HG02759 (cell line): ENCODE measurements at regions not wholly inside any gene's neighbourhood (a gene's known extent, or its start where the extent isn't known, plus 50 kb on each side); places are given as distances from the start of the nearest gene placed in this dataset.
A peak's percentile ranks its signal among the peaks of the same experiment; 100 is the strongest.

Source experiments
- ATAC-seq: cut with Tn5 transposase; IDR thresholded peaks from one replicate; pipeline ENCODE4 v1.9.1; 2021; ENCODE audit warnings: mild to moderate bottlenecking, moderate library complexity; ENCODE audit not compliant: unreplicated experiment

DNA sequence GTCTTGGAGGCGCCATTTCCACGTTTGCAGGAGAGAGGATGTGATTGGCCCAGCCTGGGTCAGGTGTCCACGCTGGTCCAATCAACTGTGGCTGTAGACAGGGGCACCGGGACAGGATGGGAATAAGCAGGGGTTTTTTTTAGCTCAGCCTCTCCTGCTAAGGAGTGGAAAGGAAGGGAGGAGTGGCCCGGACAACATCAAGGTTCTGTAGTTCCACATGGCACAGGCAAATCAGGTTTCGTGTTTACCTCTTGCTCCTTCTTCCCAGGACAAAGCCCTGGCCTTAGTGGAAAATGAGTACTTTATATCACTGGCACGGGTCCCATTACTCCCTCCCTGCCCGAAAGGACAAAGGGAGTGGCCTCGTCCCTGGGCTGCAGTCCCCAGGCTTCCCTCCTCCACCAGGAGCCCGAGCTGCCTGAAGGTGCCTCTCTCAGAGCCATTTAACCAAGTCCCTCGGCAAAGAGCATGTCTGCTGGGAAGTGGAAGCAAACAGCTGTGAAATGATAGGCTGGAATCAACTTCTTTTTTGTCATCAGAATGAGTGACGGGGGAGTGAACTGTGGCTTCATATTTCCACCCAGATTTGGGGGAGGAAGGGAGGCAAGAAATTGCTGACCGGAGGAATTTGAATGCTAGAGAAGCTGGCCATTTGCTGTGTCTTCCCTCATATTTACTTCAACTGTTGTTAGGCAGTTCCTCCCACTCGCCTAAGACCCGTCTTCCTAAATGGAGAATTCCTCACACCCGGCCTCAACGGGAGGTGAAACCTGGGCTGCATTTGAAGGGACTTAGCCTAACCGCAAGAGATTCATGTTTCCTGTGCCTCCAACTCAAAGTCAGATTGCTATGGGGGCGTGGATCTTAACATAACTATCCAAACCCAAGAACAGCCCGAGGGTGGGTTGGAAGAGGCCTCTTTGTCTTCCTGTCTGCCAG is 84.9 kb upstream of the SLC44A3 start:
- no peak for ATAC-seq

DNA sequence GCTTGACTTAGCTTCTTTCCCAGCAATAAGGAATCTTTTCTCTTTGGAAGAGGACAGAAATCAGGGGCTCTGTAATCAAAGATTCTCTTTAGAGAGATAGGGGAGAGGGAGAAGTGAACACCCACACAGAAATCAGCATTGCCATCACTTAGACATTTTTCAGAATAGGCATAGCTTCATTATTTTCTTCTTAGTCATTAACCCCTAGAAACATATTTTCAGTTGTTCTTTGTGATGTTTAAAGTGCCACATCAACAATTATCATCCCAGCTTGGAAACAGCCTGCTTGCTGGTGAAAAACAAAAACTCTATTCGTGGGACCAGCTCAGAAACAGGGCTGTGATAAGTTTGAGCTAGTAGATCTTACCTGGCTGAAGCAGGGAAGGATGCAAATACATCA is 88.3 kb upstream of the SLC44A3 start:
- no peak for ATAC-seq

DNA sequence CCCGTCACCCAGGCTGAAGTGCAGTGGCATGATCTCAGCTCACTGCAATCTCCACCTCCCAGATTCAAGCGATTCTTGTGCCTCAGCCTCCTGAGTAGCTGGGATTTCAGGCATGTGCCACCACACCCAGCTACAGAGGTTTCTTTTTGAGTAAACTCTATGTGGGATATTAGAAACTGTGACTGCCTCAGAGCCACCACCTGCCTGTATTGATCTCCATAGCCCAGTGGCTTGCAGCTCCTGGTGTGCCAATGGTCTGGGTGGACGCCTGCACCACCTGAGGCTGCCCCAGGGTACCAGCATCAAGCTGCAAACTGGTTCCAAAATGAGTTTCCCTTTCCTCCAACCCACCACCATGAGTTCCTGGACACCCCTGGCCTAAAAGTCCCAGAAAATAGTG is 89.7 kb upstream of the SLC44A3 start:
- ATAC-seq: no peak

DNA sequence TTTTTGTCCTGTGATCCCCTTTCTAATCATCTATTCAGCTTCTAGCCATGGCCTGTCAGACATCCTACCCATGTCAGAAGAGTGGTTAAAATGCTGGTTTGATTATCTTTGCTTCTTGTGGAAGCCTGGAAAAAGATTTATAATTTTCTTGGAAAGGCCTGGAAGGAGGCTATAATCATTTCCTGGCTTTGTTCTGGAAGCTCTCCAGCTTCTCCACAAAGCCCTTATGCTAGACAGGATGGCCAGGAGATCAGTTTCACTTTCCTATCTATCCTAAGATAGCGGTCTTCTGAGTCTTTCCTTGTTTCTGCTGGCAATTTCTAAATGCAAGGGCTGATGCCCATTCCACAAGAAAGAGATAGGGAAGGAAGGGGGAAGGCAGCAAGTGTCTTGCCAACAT is 90.9 kb upstream of the SLC44A3 start:
- no peak for ATAC-seq

DNA sequence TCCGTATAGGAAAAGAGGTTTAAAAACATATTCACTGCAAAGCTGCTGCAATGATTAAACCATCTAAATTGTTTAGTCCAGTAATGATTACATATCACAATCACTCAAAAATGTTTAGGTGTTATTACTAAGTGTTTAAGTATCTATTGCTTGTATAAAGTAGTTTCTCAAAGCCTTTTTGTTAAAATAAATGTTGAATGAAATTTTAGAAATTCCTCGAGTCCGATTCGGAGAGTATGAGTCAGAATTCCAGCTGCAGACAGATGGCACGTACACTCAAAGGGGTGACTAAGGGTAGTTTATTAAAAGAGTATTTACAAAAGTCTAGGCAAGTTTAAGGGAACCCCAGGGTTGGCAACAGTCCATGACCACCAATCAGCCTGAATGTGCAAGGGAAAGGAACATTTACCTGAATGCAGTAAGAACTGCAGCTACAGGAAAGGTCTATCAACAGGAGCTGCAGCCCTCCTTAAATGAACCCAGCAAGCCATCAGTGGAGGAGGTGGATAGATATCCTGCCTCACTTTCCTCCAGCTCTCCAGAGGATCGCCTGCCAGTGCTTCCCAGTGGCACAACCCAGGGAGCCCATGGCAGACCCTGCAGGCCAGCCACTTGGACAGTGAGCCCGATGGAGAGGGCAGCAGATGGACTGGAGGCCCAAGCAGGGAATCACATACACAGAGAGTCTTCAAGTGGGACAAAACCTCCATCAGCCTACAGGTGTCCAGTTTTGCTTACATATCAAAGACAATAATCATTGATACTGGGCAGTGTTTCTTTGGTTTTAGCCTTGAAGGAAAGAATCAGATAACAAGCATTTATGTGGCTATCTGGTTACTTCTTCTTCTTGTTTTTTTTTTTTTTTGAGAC is 92.1 kb upstream of the SLC44A3 start:
- ATAC-seq: no peak

DNA sequence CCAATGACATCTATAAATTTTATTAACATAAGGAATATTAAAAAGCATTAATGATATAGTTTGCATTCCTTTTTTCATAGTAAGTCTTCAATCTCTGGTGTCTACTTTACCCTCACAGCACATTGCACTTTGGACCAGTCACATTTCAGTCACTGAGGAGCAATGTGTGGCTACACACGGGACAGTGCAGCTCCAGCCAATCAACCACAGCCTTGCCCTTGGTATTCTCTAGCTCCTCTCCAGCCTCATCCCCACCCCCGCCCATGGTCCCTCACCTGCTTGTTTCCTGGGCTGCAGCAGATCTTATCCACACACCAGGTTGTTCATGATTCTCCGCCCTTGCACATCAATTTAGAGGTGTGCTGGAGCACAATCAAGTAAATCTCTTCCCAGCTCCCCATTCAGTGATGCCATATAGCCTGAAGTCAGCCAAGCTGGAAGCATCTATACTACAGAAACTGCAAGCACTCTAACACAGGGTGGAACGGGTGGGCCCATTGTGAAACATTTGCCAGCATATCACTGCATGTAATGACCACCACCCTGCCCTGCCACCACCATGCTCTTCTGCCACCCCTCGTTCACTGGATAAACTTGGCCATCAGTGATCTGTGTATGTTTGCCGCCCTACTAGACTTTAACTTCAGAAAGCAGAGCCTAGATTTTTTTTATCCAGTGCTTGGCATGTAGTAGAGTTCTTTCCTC is 93.0 kb upstream of the SLC44A3 start:
- no peak for ATAC-seq

DNA sequence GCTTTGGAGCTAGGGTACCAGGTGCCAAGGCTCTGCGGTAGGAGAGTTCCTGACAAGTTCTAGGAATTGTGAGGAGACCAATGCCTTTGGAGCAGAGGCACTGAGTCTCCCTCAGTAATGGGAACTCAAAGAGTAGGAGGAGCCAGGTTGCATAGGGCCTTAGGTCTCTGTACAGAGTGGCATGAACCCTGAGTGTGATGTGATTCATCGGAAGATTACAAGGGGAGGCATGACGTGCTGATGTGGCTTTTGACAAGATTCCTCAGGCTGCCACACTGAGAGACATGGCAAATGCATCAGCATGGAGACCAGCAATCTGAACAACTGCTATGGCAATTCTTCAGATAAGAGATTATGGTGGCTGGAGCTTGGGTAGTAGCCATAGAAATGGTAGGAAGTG is 94.6 kb upstream of the SLC44A3 start:
- no peak for ATAC-seq

DNA sequence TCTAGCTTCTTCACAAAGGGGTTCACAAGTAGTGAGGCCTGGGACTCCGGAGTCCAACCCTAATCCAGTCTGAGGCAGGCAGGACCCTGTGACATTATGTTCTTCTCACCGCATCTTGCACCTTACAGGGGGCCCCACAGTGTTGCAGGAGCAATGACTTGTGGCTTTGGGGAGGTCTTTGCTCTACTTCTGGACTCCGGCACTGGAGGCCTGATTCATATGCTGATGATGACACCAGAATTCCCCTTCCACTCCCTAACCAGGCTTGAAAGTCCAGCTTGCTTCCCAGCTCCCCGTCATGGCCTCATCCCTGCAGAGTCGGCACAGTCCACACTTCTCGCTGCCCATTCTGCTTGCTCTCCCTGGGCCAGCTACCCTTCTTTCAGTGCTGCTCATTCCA is 96.3 kb upstream of the SLC44A3 start:
- ATAC-seq: no peak

DNA sequence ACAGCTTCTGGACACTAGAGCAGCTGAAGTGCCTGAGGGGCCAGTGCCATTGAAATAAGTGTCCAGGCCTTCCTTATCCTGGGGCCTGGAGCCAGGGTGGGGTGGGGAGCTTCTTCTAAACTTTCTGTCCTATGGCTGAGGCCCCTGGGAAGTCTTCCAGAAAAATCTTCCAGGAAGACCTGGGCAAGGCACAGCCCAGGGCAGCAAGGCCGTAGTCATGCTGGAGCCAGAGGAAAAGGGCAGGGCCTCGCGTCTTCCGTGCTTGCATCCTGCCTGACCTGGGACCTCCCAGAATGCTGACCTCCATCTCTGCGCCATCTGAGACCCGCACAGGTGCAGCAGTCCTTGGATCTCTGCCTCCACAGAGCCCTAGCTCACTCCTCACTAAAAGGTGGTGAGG is 96.7 kb upstream of the SLC44A3 start:
- ATAC-seq: no peak

DNA sequence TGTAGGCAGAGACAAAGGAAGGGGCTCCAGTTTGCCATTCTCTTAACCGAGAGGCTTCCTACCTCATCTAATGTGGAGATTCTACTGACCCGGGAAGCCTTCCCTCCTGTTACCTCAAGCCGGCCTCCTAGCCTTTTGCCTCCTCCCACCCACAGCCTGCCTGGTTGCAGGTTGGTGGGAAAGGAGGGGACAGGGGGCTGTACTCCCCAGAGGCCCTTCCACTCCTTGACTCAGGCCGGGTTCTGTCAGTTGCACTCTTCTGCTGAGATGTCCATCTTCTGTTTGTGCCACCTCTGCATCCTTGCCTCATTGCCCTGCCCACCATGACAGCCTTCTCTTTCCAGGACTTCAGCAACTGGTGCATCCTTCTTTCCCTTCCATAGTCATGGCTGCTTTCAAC is 98.0 kb upstream of the SLC44A3 start:
- ATAC-seq: no peak

DNA sequence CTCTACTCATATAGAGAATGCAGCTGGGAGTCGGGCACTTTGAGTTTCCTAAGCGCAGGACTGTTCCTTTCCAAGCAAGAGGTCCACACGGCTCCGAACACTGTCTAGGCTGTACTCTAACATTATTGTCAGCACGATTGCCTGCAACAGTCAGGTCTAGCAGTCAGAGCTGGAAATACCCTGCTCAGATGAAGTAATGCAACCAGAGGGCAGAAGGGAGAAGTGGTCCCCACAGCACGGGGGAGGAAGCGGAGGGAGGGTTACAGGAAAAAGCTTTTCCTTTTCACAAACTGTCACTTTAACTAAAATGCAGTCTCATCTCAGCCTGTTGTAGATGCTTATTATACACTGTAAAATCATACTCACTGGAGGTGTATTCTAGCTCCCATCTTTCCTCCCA is 98.9 kb upstream of the SLC44A3 start:
- peak; percentile 60 for ATAC-seq

DNA sequence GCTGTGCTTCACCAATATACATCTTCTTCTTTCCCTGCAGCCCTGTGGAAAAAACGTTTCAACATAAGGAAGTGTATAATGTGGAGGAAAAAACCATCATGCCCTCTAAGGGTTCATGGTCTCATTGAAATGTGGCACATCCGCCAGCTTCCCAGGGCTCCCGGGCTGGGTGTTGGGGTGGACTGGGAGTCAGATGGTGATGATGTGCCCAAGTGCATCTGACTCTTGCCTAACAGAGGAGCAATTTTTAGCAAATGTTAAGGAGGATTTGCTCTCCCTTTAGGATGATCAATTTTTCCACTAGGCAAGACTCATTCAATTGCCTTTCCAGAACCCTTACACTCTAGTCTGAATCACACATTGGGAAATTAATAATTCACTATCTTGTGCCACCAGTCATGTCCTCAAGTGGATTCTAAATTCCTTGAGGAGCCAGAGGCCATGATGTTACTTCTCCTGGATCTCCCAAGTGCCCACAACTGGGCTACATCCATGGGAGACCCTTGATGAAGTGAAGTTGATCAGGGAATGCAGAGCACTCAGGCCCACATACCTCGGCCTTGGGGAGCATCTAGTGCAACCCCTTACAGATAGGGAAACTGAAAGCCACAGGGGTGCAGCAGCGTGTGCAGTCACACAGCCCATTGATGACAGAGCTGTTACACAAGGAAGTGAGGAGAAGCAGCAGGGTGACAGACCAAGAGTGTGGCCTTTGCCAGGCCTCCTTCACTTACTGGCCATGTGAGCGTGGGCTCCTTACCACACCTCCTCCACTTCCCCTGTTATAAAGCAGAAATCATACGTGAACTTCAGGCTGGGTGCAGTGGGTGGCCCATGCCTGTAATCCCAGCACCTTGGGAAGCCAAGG is 100.0 kb upstream of the SLC44A3 start:
- peak; percentile 99 for ATAC-seq

DNA sequence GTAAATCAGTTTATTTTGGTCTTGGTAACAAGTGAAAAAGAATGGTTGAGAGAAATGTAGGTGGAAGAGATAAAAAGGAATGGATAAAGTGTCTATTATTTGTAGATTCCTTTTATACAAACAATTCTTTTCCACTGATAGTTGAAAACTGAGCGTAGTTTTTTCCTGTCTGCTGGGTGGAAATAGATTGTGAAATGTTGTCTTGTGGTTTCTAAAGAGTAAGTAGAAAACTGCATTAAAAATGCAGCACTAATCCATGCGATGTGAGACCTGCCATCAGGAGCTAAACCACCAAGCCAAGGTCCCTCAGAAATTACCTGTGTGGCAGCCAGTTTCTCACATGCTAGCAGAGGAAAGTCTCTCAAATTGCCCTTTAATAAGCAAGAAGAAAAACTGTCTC is 103.2 kb upstream of the SLC44A3 start:
- no peak for ATAC-seq

DNA sequence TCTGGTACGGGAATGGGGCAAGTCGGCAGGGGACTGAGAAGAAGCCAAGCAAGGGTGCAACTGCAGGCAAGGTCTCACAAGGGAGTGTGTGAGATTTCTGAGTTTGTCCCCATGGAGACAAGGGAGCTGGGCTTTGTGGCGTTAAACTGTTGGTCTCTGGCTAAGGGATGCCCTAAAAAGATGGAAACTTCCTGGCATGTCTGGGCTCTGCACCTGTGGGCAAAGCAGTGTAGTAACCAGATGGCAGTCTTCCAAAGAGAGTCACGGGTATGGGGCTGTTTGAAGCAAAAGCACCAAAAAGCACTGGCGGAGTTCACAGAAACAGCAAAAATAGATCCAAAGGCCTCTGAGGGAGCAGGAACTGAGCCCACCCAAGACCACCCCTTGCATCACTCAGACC is 104.8 kb upstream of the SLC44A3 start:
- ATAC-seq: no peak

DNA sequence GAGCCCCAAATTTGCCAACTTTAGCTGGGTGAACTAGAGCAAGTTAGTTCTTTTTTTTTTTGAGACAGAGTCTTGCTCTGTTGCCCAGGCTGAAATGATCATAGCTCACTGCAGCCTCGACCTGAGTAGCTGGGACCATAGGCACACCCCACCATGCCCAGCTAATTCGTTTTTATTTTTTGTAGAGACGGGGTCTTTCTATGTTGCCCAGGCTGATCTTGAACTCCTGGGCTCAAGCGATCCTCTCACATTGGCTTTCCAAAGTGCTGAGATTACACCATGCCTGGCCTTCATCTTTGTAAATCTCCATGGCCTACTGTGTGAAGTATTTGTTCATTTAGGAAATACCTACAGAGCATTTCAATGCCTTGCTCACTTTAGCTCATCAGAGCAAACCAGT is 105.6 kb upstream of the SLC44A3 start:
- ATAC-seq: no peak

DNA sequence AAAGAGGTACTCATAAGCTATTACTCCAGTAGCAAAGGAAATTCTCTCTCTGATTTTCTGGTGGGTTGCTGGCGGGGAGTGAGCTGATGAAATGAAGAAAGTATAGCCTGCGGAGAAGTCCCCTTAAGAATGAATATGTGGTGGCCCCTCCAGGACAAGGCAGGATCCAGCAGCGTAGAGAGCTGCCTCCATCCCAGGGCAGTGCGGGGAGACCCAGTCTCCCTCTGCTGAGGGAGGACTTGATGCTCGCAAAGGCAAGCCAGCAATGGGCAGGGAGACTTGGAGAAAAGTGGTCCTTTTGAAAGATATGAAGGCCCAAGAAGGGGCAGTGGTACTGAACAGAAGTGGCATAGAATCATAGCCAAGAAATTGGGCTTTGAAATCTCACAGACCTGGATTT is 106.0 kb upstream of the SLC44A3 start:
- ATAC-seq: no peak

DNA sequence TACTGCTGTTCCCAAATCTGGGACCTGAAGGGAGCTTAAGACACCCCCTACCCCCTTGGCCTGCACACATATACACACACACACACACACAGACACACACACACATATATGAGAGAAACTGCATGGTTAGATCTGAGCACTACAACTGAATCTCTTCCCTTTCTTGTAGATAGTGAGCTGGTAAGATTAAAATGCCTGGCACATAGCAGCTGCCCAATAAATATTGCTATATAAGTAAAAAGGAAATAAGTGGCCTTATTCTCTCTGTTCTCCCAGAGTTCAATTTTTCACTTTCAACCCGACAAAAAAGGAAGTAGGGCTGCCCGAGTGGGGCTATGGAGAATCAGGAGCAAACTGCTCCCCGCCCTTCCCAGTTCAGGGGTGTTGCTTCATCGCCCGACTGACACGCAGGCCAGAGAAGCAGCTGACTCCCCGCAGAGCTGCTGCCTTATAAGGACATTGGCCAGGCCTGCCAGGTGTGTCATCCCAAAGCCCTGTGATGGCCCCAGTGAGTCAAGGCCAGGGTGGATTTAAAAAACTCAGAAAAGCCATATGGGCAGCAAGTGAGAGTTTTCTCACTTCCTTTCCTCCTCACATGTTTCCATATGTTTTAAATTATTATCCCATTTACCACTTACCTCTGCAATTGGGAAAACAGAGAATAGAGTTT is 106.5 kb upstream of the SLC44A3 start:
- peak; percentile 87 for ATAC-seq

DNA sequence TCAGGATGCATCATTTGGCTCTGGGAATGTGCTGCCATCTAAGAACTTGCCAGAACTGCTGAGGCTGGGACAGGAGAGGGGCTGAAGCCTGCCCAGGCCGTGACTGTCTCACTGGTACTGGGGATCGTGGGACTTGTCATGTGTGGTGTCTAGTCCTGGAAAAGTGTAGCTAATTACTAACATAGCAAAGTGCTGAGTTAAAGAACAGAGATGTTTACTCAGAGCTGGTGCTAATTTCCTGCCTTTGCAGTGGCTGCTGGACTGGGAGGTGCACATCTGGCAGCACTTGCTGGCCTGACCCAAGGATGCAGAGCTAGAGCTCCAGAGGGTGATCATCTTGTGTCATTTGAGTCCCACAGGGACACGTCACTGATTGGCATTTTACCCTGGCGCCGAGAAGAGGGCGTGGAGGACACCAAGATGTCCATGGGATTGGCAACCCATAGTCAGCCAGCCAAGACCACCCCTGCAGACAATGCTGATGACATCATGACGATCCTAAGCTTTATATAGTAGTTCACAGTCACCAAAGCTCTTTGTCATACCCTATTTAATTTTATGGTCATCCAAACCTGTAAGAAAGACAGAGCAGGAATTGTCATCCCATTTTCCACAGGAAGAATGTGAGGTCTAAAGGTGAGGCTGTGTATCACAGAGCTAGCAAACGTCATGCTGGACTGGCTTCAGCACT is 110.1 kb upstream of the SLC44A3 start:
- ATAC-seq: no peak

DNA sequence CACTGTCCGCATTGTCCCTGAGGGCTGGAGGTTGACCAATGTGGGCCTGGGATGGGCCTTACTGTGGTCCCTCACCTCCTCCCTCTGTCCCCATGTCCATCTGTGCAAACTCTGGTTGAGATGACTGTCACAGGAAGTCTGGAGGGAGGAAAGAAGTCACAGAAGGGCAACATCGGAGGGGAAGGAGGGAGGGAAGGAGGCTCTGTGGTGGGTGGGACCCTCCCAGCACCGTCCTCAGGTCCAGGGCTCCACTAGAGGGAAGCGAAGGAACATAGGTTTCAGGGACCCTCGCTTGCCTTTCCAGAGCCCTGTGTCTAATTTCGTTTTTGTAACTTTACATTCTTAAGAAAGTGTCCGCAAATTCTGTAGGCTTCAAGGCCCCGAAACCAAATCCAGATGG is 111.3 kb upstream of the SLC44A3 start:
- no peak for ATAC-seq
